Smooth muscle cell (in vitro differentiated cells): ENCODE measurements at regions not wholly inside any gene's neighbourhood (a gene's known extent, or its start where the extent isn't known, plus 50 kb on each side); places are given as distances from the start of the nearest gene placed in this dataset.

Experiments
- DNase-seq: peaks from one replicate; lab custom pipeline; 2025; ENCODE audit not compliant: unreplicated experiment; lab: John Stamatoyannopoulos, UW
- H2AFZ ChIP-seq: fragments of 200-600 bp; sonication (generic); 2 replicates; pipeline ENCODE4 v1.6.0; 2016; ENCODE audit warnings: antibody characterized with exemption, low read depth, mild to moderate bottlenecking
- H3F3A ChIP-seq: fragments of 200-600 bp; sonication (generic); 2 replicates; pipeline ENCODE4 v1.6.0; 2017; ENCODE audit warnings: antibody characterized with exemption, low read depth
- H3K27ac ChIP-seq: fragments of 200-600 bp; sonication (generic); 2 replicates; pipeline ENCODE4 v1.5.1; 2016; ENCODE audit warnings: low read depth, mild to moderate bottlenecking
- H3K27me3 ChIP-seq: fragments of 200-600 bp; sonication (generic); 2 replicates; pipeline ENCODE4 v1.6.1; 2016; ENCODE audit warnings: low read depth, mild to moderate bottlenecking
- H3K36me3 ChIP-seq: fragments of 200-600 bp; sonication (generic); 2 replicates; pipeline ENCODE4 v1.5.1; 2016; ENCODE audit warnings: low read depth
- H3K4me1 ChIP-seq: fragments of 200-600 bp; sonication (generic); 2 replicates; pipeline ENCODE4 v1.5.1; 2016; ENCODE audit warnings: low read depth
- H3K4me2 ChIP-seq: fragments of 200-600 bp; sonication (generic); 2 replicates; pipeline ENCODE4 v1.6.0; 2016; ENCODE audit warnings: mild to moderate bottlenecking
- H3K4me3 ChIP-seq: fragments of 200-600 bp; sonication (generic); 2 replicates; pipeline ENCODE4 v1.5.1; 2016; ENCODE audit warnings: mild to moderate bottlenecking
- H3K79me2 ChIP-seq: fragments of 200-600 bp; sonication (generic); 2 replicates; pipeline ENCODE4 v1.6.0; 2016; ENCODE audit warnings: low read depth, mild to moderate bottlenecking
- H3K9ac ChIP-seq: fragments of 200-600 bp; sonication (generic); 2 replicates; pipeline ENCODE4 v1.6.0; 2016; ENCODE audit warnings: low read depth
- H3K9me3 ChIP-seq: fragments of 200-600 bp; sonication (generic); replicated peaks from 2 replicates; pipeline ENCODE4 v1.5.1; 2016; ENCODE audit warnings: low read depth
- H4K20me1 ChIP-seq: fragments of 200-600 bp; sonication (generic); 2 replicates; pipeline ENCODE4 v1.6.0; 2016; ENCODE audit warnings: low read depth
- WGBS: methylation state at CpG from one replicate; pipeline ENCODE4 v1.1.7; 2016; ENCODE audit warnings: low lambda C conversion rate; 5-methylcytosine and 5-hydroxymethylcytosine counted together
- TF ChIP-seq, protein P1 (sequence below): fragments of 200-600 bp; sonication (generic); IDR thresholded peaks from 2 replicates; pipeline ENCODE4 v1.5.1; 2017; ENCODE audit warnings: borderline replicate concordance, mild to moderate bottlenecking, antibody characterized with exemption; ENCODE audit not compliant: insufficient read depth, poor library complexity, severe bottlenecking

DNA sequence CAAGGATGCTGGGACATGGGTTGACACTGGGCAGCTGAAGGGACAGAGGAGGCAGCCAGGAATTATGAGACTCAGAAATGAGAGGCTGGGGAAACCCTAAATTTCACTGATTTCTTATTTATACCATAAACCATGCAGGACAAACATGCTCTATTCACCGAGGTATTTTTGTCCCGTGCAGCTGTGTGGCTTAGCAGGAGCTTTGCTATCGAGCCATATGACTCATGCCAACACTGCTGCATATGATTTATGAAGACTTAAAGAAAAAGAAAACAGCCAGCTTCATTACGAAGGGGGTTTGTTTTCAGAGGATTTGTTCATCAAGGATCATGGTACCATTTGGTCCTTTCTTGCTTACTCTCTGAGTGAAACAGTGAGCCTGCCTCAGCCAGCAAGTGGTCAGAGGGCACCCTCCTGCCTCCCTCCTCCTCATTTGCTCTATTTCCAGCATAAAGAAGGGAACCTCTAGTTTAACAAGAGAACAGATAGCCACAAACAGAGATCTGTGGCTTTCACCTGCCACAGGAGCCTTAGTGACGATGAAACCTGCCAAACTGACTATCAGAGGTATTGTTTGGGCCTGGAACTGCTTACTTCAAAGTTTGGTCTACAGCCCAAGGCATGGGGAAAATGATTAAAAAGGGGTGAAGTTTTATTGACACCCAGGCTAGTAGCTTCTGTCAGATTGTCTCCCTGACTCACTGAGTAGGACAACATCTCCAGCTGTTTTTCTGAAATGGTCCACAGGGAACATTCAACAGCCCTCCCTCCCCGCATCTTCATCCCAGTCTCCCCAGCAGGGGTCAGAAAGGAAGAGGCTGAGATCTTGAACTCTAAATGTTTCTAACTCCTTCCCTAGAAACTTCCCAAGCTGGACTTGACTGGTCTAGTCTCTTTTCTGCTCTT lies 80.1 kb upstream of the MAML3 start:
- peak overlapping the region; percentile 28 for H3K4me2 ChIP-seq
- H4K20me1 ChIP-seq: no peaks in the 10 kb centered on the region
- WGBS: 32% methylated on average over 6 of the region's 6 CpGs
- H3K4me1 ChIP-seq: peaks cover 28% of the 10 kb centered on the region
- no peaks in the 10 kb centered on the region for H3K9me3 ChIP-seq
- H3K79me2 ChIP-seq: no peaks in the 10 kb centered on the region
- peak overlapping the region; percentile 24 for H3K27ac ChIP-seq
- H2AFZ ChIP-seq: peak overlapping the region; percentile 32
- H3K4me3 ChIP-seq: no peak overlapping the region
- peaks cover 7% of the 10 kb centered on the region for H3F3A ChIP-seq
- no peaks in the 10 kb centered on the region for H3K27me3 ChIP-seq
- no peaks in the 10 kb centered on the region for H3K36me3 ChIP-seq
- TF ChIP-seq, protein P1, sequence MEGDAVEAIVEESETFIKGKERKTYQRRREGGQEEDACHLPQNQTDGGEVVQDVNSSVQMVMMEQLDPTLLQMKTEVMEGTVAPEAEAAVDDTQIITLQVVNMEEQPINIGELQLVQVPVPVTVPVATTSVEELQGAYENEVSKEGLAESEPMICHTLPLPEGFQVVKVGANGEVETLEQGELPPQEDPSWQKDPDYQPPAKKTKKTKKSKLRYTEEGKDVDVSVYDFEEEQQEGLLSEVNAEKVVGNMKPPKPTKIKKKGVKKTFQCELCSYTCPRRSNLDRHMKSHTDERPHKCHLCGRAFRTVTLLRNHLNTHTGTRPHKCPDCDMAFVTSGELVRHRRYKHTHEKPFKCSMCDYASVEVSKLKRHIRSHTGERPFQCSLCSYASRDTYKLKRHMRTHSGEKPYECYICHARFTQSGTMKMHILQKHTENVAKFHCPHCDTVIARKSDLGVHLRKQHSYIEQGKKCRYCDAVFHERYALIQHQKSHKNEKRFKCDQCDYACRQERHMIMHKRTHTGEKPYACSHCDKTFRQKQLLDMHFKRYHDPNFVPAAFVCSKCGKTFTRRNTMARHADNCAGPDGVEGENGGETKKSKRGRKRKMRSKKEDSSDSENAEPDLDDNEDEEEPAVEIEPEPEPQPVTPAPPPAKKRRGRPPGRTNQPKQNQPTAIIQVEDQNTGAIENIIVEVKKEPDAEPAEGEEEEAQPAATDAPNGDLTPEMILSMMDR: no peak
- no peak for DNase-seq
- H3K9ac ChIP-seq: no peak overlapping the region

DNA sequence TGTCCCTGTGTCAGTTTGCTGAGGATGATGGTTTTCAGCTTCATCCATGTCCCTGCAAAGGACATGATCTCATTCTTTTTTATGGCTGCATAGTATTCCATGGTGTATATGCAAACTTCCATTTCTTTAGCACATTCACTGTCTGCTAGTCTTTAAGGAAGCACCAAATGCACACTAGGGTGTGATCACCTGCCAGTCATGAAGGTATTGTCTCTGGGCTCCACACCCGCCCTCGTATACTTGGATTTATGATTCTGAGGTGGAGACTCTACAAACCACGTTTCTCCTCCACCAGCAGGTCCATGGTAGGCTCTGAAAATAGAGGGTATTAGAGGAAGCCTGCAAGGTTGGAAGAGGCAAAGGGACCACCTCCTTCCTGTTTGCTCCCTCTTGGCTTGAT lies 75.9 kb upstream of the MAML3 start:
- no peak overlapping the region for H3K27ac ChIP-seq
- no peak overlapping the region for H3K4me2 ChIP-seq
- WGBS: 96% methylated on average over 3 of the region's 3 CpGs

DNA sequence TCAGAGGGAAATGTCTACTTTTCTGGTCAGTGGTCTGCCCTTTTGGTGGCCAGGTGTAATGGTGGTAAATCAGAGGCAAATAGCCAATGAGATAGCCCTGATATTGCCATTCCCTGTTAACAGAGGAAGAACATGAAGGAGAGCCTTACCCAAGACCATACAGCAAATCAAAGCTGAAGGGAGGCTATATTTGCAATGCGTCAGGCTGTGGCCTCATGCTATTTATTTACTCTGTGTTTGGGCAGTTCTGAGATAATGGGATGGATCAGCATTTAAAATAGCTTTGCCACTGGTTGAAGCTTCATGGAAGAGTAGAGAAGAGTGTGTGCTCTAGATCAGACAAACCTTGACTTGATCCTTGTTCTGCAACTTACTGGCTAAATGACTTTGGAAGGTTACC lies 73.3 kb upstream of the MAML3 start:
- Histone ChIP-seq H3K4me3 (no peak overlapping the region), H4K20me1 (no peaks in the 10 kb centered on the region), H3K4me1 (no peaks in the 10 kb centered on the region), H3K27me3 (no peaks in the 10 kb centered on the region), H2AFZ (no peak overlapping the region), H3K9me3 (no peaks in the 10 kb centered on the region), H3F3A (no peaks in the 10 kb centered on the region), H3K36me3 (no peaks in the 10 kb centered on the region), H3K79me2 (no peaks in the 10 kb centered on the region), H3K27ac (no peak overlapping the region), H3K9ac (no peak overlapping the region), H3K4me2 (no peak overlapping the region)
- TF ChIP-seq, protein P1: no peak
- WGBS: 75% methylated on average over 1 of the region's 1 CpG
- DNase-seq: no peak

More for the DNA sequence above, 75.9 kb upstream of the MAML3 start:
- H4K20me1 ChIP-seq: no peaks in the 10 kb centered on the region
- no peaks in the 10 kb centered on the region for H3K27me3 ChIP-seq
- H3K9me3 ChIP-seq: no peaks in the 10 kb centered on the region
- no peak for DNase-seq
- H3F3A ChIP-seq: no peaks in the 10 kb centered on the region
- TF ChIP-seq, protein P1: no peak
- no peak overlapping the region for H3K4me3 ChIP-seq
- H3K9ac ChIP-seq: no peak overlapping the region
- no peaks in the 10 kb centered on the region for H3K79me2 ChIP-seq
- H2AFZ ChIP-seq: no peak overlapping the region
- H3K36me3 ChIP-seq: no peaks in the 10 kb centered on the region
- no peaks in the 10 kb centered on the region for H3K4me1 ChIP-seq
